CD4-positive, alpha-beta T cell treated with Interleukin-6 at 100 ng/mL for 8 hours (primary cell): ENCODE measurements at regions not wholly inside any gene's neighbourhood (a gene's known extent, or its start where the extent isn't known, plus 50 kb on each side); places are given as distances from the start of the nearest gene placed in this dataset.
A peak's percentile ranks its signal among the peaks of the same experiment; 100 is the strongest.

Experiments
- DNase-seq: peaks from one replicate; pipeline ENCODE4 v3.0.0-alpha.2; 2020; ENCODE audit warnings: mixed read lengths, low spot score

- no peak for DNase-seq
Measured at GRCh38 chr2:30048636-30049175, 98.1 kb upstream of the YPEL5 start.

DNA sequence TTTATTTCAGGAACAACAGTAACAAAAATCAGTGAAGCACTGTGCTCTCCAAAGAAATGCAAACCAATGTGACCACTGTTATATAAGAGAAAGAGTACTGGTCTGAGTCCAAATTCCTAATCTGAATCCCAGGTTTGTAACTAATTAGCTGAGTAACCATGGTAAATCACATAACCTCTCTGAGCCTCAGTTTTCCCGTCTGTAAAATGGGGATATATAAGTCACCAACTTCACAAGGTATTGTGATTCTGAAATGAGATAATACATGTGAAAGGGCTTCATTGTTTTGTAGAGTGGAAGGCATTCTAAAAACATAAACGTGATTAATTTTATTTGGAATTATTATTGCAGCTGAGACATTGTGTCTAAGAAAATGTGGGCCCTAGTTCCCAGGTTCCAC is 91.3 kb upstream of the YPEL5 start:
- DNase-seq, result no peak

GRCh38 chr2:30060562-30060961 is 86.2 kb upstream of the YPEL5 start:
- no peak for DNase-seq

GRCh38 chr2:30068067-30068466 is 78.7 kb upstream of the YPEL5 start:
- DNase-seq, result no peak

DNA sequence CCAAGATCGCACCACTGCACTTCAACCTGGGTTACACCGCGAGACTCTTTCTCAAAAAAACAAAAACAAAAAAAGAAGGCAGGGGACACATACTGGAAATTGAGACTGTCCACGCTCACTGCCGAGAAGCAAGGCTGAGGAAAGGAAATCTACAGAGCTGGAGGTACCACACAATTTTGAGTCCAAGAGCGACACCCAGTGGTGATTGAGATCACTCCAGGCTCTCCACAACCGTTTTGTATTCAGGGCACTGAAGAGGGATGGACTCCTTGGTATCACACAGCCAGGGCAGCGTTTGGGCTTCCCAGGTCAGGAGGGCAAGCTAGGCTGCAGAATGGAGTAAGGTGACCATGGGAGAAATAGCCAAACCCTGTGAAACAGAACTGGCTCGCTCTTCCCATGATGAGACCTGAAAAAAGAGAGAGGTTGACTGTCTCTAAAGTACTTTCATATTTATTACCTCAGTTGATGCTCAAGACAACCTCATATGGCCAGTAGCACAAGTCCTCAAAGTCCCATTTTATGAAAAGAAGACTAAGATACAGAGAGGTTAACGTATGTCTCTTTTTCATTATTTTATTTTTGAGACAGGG is 74.5 kb upstream of the YPEL5 start:
- peak; percentile 40 for DNase-seq

GRCh38 chr2:30073523-30073922 is 73.3 kb upstream of the YPEL5 start:
- no peak for DNase-seq

GRCh38 chr2:30074023-30074422 is 72.8 kb upstream of the YPEL5 start:
- DNase-seq, result no peak

DNA sequence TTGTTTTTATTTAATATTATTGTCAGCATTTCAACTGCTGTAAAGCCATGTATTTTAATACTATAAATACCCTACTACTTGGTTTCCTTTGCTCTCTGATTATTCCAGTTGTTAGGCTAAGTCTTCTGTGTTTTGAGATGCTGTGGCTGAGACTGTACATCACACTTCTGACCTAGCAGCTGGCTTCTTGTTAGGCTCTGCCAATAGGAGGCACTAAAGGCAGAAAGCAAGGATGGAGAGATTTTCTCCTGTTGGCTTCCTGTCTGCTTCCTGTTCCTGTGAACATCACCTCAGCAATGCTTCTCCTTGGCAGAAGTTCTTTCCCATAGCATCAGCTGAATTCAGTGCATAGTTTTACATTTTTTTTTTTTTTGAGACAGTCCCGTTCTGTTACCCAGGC is 68.3 kb upstream of the YPEL5 start:
- no peak for DNase-seq

GRCh38 chr2:30084915-30085314 is 61.9 kb upstream of the YPEL5 start:
- DNase-seq, result no peak

DNA sequence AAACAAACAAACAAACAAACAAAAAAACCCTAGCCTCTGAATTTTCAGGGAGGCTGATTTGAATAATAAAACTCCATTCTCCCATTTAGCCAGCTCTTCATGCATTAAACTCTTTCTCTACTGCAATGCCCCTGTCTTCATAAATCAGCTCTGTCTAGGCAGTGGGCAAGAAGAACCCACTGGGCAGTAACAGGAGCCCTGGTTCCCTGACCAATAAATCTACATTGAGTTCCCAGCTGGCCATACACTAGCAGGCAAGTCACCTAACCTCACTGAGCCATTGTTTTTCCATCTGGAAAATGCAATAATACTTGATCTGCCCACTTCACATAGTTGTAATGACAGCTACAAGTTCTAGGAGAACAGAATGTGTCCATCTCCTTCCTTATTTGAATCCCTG is 57.6 kb upstream of the YPEL5 start:
- no peak for DNase-seq

- DNase-seq, result no peak
Measured at GRCh38 chr2:30095402-30095801, 51.4 kb upstream of the YPEL5 start.

DNA sequence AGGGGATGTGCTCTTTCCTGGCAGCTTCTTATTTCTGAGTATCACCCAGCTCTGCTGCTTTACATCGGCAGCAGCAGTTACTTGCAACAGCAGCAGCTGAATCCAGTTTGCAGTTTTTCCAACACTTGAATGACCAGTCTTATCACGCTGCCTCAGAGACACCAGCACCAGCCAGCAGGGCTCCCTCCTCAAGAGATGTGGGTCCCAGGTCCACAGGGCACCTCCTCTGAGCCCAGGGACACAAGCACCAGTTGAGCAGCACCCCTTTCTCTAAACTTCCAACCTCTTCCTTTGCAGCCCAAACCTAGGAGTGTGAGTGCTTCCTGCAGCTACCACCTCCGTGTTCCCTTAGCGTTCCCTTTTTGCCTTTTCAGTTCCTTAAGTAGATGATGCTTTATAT is 50.4 kb upstream of the YPEL5 start:
- no peak for DNase-seq
